Smooth muscle cell (in vitro differentiated cells): ENCODE measurements at regions not wholly inside any gene's neighbourhood (a gene's known extent, or its start where the extent isn't known, plus 50 kb on each side); places are given as distances from the start of the nearest gene placed in this dataset.

Experiments
- DNase-seq: peaks from one replicate; lab custom pipeline; 2025; ENCODE audit not compliant: unreplicated experiment; lab: John Stamatoyannopoulos, UW
- H2AFZ ChIP-seq: fragments of 200-600 bp; sonication (generic); 2 replicates; pipeline ENCODE4 v1.6.0; 2016; ENCODE audit warnings: antibody characterized with exemption, low read depth, mild to moderate bottlenecking
- H3F3A ChIP-seq: fragments of 200-600 bp; sonication (generic); 2 replicates; pipeline ENCODE4 v1.6.0; 2017; ENCODE audit warnings: antibody characterized with exemption, low read depth
- H3K27ac ChIP-seq: fragments of 200-600 bp; sonication (generic); 2 replicates; pipeline ENCODE4 v1.5.1; 2016; ENCODE audit warnings: low read depth, mild to moderate bottlenecking
- H3K27me3 ChIP-seq: fragments of 200-600 bp; sonication (generic); 2 replicates; pipeline ENCODE4 v1.6.1; 2016; ENCODE audit warnings: low read depth, mild to moderate bottlenecking
- H3K36me3 ChIP-seq: fragments of 200-600 bp; sonication (generic); 2 replicates; pipeline ENCODE4 v1.5.1; 2016; ENCODE audit warnings: low read depth
- H3K4me1 ChIP-seq: fragments of 200-600 bp; sonication (generic); 2 replicates; pipeline ENCODE4 v1.5.1; 2016; ENCODE audit warnings: low read depth
- H3K4me2 ChIP-seq: fragments of 200-600 bp; sonication (generic); 2 replicates; pipeline ENCODE4 v1.6.0; 2016; ENCODE audit warnings: mild to moderate bottlenecking
- H3K4me3 ChIP-seq: fragments of 200-600 bp; sonication (generic); 2 replicates; pipeline ENCODE4 v1.5.1; 2016; ENCODE audit warnings: mild to moderate bottlenecking
- H3K79me2 ChIP-seq: fragments of 200-600 bp; sonication (generic); 2 replicates; pipeline ENCODE4 v1.6.0; 2016; ENCODE audit warnings: low read depth, mild to moderate bottlenecking
- H3K9ac ChIP-seq: fragments of 200-600 bp; sonication (generic); 2 replicates; pipeline ENCODE4 v1.6.0; 2016; ENCODE audit warnings: low read depth
- H3K9me3 ChIP-seq: fragments of 200-600 bp; sonication (generic); replicated peaks from 2 replicates; pipeline ENCODE4 v1.5.1; 2016; ENCODE audit warnings: low read depth
- H4K20me1 ChIP-seq: fragments of 200-600 bp; sonication (generic); 2 replicates; pipeline ENCODE4 v1.6.0; 2016; ENCODE audit warnings: low read depth
- WGBS: methylation state at CpG from one replicate; pipeline ENCODE4 v1.1.7; 2016; ENCODE audit warnings: low lambda C conversion rate; 5-methylcytosine and 5-hydroxymethylcytosine counted together
- TF ChIP-seq, protein P1 (sequence below): fragments of 200-600 bp; sonication (generic); IDR thresholded peaks from 2 replicates; pipeline ENCODE4 v1.5.1; 2017; ENCODE audit warnings: borderline replicate concordance, mild to moderate bottlenecking, antibody characterized with exemption; ENCODE audit not compliant: insufficient read depth, poor library complexity, severe bottlenecking

- Histone ChIP-seq H3K27ac (no peak overlapping the region), H3K4me2 (no peak overlapping the region), H3K9ac (no peak overlapping the region), H3K27me3 (no peaks in the 10 kb centered on the region), H3K4me3 (no peak overlapping the region), H3K4me1 (no peaks in the 10 kb centered on the region), H3K9me3 (no peaks in the 10 kb centered on the region), H2AFZ (no peak overlapping the region), H3F3A (no peaks in the 10 kb centered on the region), H3K36me3 (no peaks in the 10 kb centered on the region), H3K79me2 (no peaks in the 10 kb centered on the region), H4K20me1 (no peaks in the 10 kb centered on the region)
- DNase-seq: no peak
- TF ChIP-seq, protein P1, sequence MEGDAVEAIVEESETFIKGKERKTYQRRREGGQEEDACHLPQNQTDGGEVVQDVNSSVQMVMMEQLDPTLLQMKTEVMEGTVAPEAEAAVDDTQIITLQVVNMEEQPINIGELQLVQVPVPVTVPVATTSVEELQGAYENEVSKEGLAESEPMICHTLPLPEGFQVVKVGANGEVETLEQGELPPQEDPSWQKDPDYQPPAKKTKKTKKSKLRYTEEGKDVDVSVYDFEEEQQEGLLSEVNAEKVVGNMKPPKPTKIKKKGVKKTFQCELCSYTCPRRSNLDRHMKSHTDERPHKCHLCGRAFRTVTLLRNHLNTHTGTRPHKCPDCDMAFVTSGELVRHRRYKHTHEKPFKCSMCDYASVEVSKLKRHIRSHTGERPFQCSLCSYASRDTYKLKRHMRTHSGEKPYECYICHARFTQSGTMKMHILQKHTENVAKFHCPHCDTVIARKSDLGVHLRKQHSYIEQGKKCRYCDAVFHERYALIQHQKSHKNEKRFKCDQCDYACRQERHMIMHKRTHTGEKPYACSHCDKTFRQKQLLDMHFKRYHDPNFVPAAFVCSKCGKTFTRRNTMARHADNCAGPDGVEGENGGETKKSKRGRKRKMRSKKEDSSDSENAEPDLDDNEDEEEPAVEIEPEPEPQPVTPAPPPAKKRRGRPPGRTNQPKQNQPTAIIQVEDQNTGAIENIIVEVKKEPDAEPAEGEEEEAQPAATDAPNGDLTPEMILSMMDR: no peak
- WGBS: 87% methylated on average over 3 of the region's 3 CpGs
Observed at GRCh38 chr10:58462863-58463507, 49.7 kb upstream of the BICC1 start.
